ENCODE measurements at regions not wholly inside any gene's neighbourhood (a gene's known extent, or its start where the extent isn't known, plus 50 kb on each side); places are given as distances from the start of the nearest gene placed in this dataset.
"Not testable (repeated sequence)": the region's sequence is repeated elsewhere in the genome, so short reads cannot be mapped to it uniquely, and the experiment has no call there.

GRCh38 chr14:76264384-76264783, 111.6 kb upstream of the ESRRB start:
- Histone ChIP-seq H3K27ac (no peak overlapping the region), H3K4me3 (no peak overlapping the region)

- Histone ChIP-seq H3K4me3 (peak overlapping the region; percentile 12 to 46 (median 24)), H3K27ac (peak overlapping the region in 2 of 21 experiments; percentile 32 to 46)
These were observed 108.5 kb upstream of the ESRRB start for GRCh38 chr14:76267322-76268046.

GRCh38 chr14:76268047-76268431, 107.9 kb upstream of the ESRRB start:
- peak overlapping the region in 2 of 21 experiments; percentile 32 to 46 for H3K27ac ChIP-seq
- peak overlapping the region; percentile 12 to 46 (median 24) for H3K4me3 ChIP-seq

- Histone ChIP-seq H3K27ac (no peak overlapping the region), H3K4me3 (no peak overlapping the region)
These were observed 107.2 kb upstream of the ESRRB start for GRCh38 chr14:76268700-76269099.

- no peak overlapping the region for H3K4me3 ChIP-seq
- no peak overlapping the region for H3K27ac ChIP-seq
These were observed 104.7 kb upstream of the ESRRB start for GRCh38 chr14:76271041-76271755.

- Histone ChIP-seq H3K4me3 (no peak overlapping the region), H3K27ac (no peak overlapping the region)
These were observed 103.6 kb upstream of the ESRRB start for GRCh38 chr14:76272349-76272748.

- Histone ChIP-seq H3K27ac (no peak overlapping the region), H3K4me3 (no peak overlapping the region)
These were observed 103.2 kb upstream of the ESRRB start for GRCh38 chr14:76272774-76273173.

- no peak overlapping the region for H3K27ac ChIP-seq
- no peak overlapping the region for H3K4me3 ChIP-seq
These were observed 102.6 kb upstream of the ESRRB start for GRCh38 chr14:76273346-76273745.

GRCh38 chr14:76274324-76274723, 101.6 kb upstream of the ESRRB start:
- Histone ChIP-seq H3K27ac (no peak overlapping the region), H3K4me3 (no peak overlapping the region)

- Histone ChIP-seq H3K27ac (no peak overlapping the region), H3K4me3 (no peak overlapping the region)
These were observed 98.3 kb upstream of the ESRRB start for GRCh38 chr14:76277586-76278130.

GRCh38 chr14:76280221-76280620, 95.7 kb upstream of the ESRRB start:
- Histone ChIP-seq H3K27ac (no peak overlapping the region), H3K4me3 (no peak overlapping the region)

- no peak overlapping the region for H3K27ac ChIP-seq
- no peak overlapping the region for H3K4me3 ChIP-seq
These were observed 93.4 kb upstream of the ESRRB start for GRCh38 chr14:76282581-76282980.

- Histone ChIP-seq H3K4me3 (no peak overlapping the region), H3K27ac (no peak overlapping the region)
These were observed 88.9 kb upstream of the ESRRB start for GRCh38 chr14:76287063-76287462.

- no peak overlapping the region for H3K4me3 ChIP-seq
- no peak overlapping the region for H3K27ac ChIP-seq
These were observed 86.7 kb upstream of the ESRRB start for GRCh38 chr14:76289276-76289675.

GRCh38 chr14:76292561-76292960, 83.4 kb upstream of the ESRRB start:
- Histone ChIP-seq H3K27ac (no peak overlapping the region), H3K4me3 (no peak overlapping the region)

GRCh38 chr14:76293221-76293620, 82.7 kb upstream of the ESRRB start:
- Histone ChIP-seq H3K4me3 (no peak overlapping the region), H3K27ac (no peak overlapping the region)

- H3K4me3 ChIP-seq: no peak overlapping the region
- no peak overlapping the region for H3K27ac ChIP-seq
These were observed 82.0 kb upstream of the ESRRB start for GRCh38 chr14:76293923-76294322.

GRCh38 chr14:76294876-76295275, 81.1 kb upstream of the ESRRB start:
- Histone ChIP-seq H3K4me3 (no peak overlapping the region), H3K27ac (no peak overlapping the region)

GRCh38 chr14:76298896-76299295, 77.0 kb upstream of the ESRRB start:
- Histone ChIP-seq H3K27ac (no peak overlapping the region), H3K4me3 (no peak overlapping the region)

- H3K27ac ChIP-seq, H3K4me3 ChIP-seq: not testable (repeated sequence)
These were observed 72.7 kb upstream of the ESRRB start for GRCh38 chr14:76303188-76303587.
